ENCODE measurements at regions not wholly inside any gene's neighbourhood (a gene's known extent, or its start where the extent isn't known, plus 50 kb on each side); places are given as distances from the start of the nearest gene placed in this dataset.

- H3K27me3 ChIP-seq (ENCODE audit: insufficient read depth, low read depth, low read length), result no peaks in the 10 kb centered on the region
- no peaks in the 10 kb centered on the region for H3K36me3 ChIP-seq (ENCODE audit: insufficient read depth, low read length)
- TF ChIP-seq REST (IDR thresholded peaks at IDR 0.05; ENCODE audit: borderline replicate concordance) (no peak), CTCF (IDR thresholded peaks at IDR 0.05; ENCODE audit: poor library complexity, severe bottlenecking) (no peak)
- H3K27ac ChIP-seq (ENCODE audit: low read length), result no peak overlapping the region
- no peaks in the 10 kb centered on the region for H3F3A ChIP-seq (ENCODE audit: insufficient read depth, low read length, poor library complexity, severe bottlenecking)
- no peak overlapping the region for H2AFZ ChIP-seq (ENCODE audit: low read depth, low read length)
- H3K9me2 ChIP-seq (ENCODE audit: insufficient read depth, low read length), result no peaks in the 10 kb centered on the region
- H3K9ac ChIP-seq (ENCODE audit: low read length), result no peak overlapping the region
- no peak overlapping the region for H3K4me3 ChIP-seq (ENCODE audit: low read length)
- H3K4me2 ChIP-seq (ENCODE audit: low read length), result no peak overlapping the region
- no peaks in the 10 kb centered on the region for H4K20me1 ChIP-seq (ENCODE audit: insufficient read depth)
- H3K9me3 ChIP-seq (ENCODE audit: low read length), result no peaks in the 10 kb centered on the region
- H3K79me2 ChIP-seq (replicated peaks; ENCODE audit: insufficient read depth, low read length), result no peaks in the 10 kb centered on the region
These were observed 455.6 kb downstream of the TMA16 start for GRCh38 chr4:163949976-163950601.

DNA sequence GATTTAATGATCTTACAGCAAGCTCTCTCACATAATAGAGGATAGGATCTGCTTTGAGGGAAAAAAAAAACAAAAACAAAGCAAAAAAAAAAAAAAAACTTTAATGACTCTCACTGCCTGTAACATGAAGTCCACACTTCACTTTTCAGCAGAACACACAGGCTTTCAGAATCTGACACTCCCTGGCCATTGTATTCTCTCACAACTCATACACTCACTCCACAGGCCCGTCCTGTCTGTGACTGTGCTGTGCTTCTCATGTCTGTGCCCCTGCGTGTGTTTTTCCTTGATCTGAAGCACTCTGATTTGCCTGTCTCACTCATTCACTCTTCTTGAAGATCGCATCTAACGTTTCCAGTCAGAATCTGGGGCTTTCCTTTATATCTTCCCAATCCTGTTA is 460.8 kb downstream of the TMA16 start:
- Histone ChIP-seq H3F3A (ENCODE audit: insufficient read depth, low read length, poor library complexity, severe bottlenecking) (no peaks in the 10 kb centered on the region), H3K4me2 (ENCODE audit: low read length) (no peak overlapping the region), H3K36me3 (ENCODE audit: insufficient read depth, low read length) (no peaks in the 10 kb centered on the region), H3K9me2 (ENCODE audit: insufficient read depth, low read length) (no peaks in the 10 kb centered on the region), H3K9me3 (ENCODE audit: low read length) (no peaks in the 10 kb centered on the region), H3K9ac (ENCODE audit: low read length) (no peak overlapping the region), H3K27me3 (ENCODE audit: insufficient read depth, low read depth, low read length) (no peaks in the 10 kb centered on the region), H3K79me2 (replicated peaks; ENCODE audit: insufficient read depth, low read length) (no peaks in the 10 kb centered on the region), H3K4me3 (ENCODE audit: low read length) (no peak overlapping the region), H4K20me1 (ENCODE audit: insufficient read depth) (no peaks in the 10 kb centered on the region), H3K27ac (ENCODE audit: low read length) (no peak overlapping the region), H2AFZ (ENCODE audit: low read depth, low read length) (no peak overlapping the region)
- TF ChIP-seq CTCF (IDR thresholded peaks at IDR 0.05; ENCODE audit: poor library complexity, severe bottlenecking), result no peak
- TF ChIP-seq MXI1 (conservative IDR thresholded peaks at IDR 0.05; ENCODE audit: poor library complexity, severe bottlenecking), result no peak
- no peak for TF ChIP-seq EZH2 (IDR thresholded peaks at IDR 0.05; ENCODE audit: borderline replicate concordance, insufficient read depth, low read length, poor library complexity, severe bottlenecking)
- TF ChIP-seq EP300 (conservative IDR thresholded peaks at IDR 0.05; ENCODE audit: poor library complexity, severe bottlenecking), result no peak
- TF ChIP-seq TAF1 (IDR thresholded peaks at IDR 0.05; ENCODE audit: low read depth), result no peak
- TF ChIP-seq POLR2AphosphoS5 (IDR thresholded peaks at IDR 0.05), result no peak
- TF ChIP-seq SMC3 (conservative IDR thresholded peaks at IDR 0.05; ENCODE audit: poor library complexity), result no peak
- no peak for TF ChIP-seq REST (IDR thresholded peaks at IDR 0.05; ENCODE audit: borderline replicate concordance)
- TF ChIP-seq RAD21 (conservative IDR thresholded peaks at IDR 0.05), result no peak
